Activated T-cell treated with anti-CD3 and anti-CD28 coated beads, Interleukin-2, amount 50 U/mL, for 4 hours (primary cell): ENCODE measurements at regions not wholly inside any gene's neighbourhood (a gene's known extent, or its start where the extent isn't known, plus 50 kb on each side); places are given as distances from the start of the nearest gene placed in this dataset.
"Not testable (repeated sequence)": the region's sequence is repeated elsewhere in the genome, so short reads cannot be mapped to it uniquely, and the experiment has no call there.

Source experiments
- ATAC-seq, 2 donors: fragments of 200-7000 bp; cut with Tn5 transposase; one replicate each; pipeline ENCODE4 v1.10.0; 2021
- DNase-seq: peaks from one replicate; pipeline ENCODE4 v3.0.0-alpha.2; 2020
- H3K27me3 Mint-ChIP-seq: one replicate; pipeline ENCODE4 v1.8.0; 2021; ENCODE audit warnings: low read depth, mixed read lengths
- H3K36me3 Mint-ChIP-seq: one replicate; pipeline ENCODE4 v1.8.0; 2022; ENCODE audit warnings: mixed read lengths; ENCODE audit not compliant: insufficient read depth
- H3K4me1 Mint-ChIP-seq: one replicate; pipeline ENCODE4 v1.8.0; 2021; ENCODE audit warnings: low read depth, mixed read lengths
- H3K4me3 Mint-ChIP-seq: one replicate; pipeline ENCODE4 v1.8.0; 2021; ENCODE audit warnings: mild to moderate bottlenecking, moderate library complexity, mixed read lengths
- H3K9me3 Mint-ChIP-seq: one replicate; pipeline ENCODE4 v1.8.0; 2021; ENCODE audit warnings: mixed read lengths

GRCh38 chr6:79375635-79376337 is 141.3 kb upstream of the HMGN3 start:
- peaks cover 2% of the 10 kb centered on the region for H3K27me3 Mint-ChIP-seq
- H3K9me3 Mint-ChIP-seq = no peaks in the 10 kb centered on the region
- H3K36me3 Mint-ChIP-seq = no peaks in the 10 kb centered on the region
- ATAC-seq (no peak), DNase-seq (no peak)
- peaks cover 2% of the 10 kb centered on the region for H3K4me1 Mint-ChIP-seq
- no peak overlapping the region for H3K4me3 Mint-ChIP-seq

GRCh38 chr6:79374308-79374707 is 139.8 kb upstream of the HMGN3 start:
- peaks cover 2% of the 10 kb centered on the region for H3K4me1 Mint-ChIP-seq
- no peak for DNase-seq
- peaks cover 2% of the 10 kb centered on the region for H3K27me3 Mint-ChIP-seq
- ATAC-seq = no peak
- no peak overlapping the region for H3K4me3 Mint-ChIP-seq
- H3K36me3 Mint-ChIP-seq = no peaks in the 10 kb centered on the region
- peaks cover 6% of the 10 kb centered on the region for H3K9me3 Mint-ChIP-seq

DNA sequence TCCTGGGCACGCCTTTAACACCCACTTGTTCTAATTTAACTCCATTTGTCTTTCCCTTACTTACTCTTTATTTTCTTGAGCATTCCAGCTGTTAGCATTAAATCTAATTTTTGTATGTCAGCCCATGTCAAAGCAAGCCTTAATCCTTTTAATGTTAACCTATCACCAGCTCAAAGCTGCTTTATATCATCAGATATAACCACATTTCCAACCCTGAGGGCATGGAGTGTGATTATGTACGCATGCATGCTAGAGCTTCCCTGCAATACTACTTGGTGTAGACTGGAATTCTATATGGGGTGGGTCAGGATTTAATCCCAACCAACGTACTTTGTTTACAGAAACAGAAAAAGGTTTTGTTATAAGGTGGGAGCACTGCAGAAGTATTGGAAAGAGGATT is 139.4 kb upstream of the HMGN3 start:
- Mint-ChIP-seq H3K36me3 (no peaks in the 10 kb centered on the region), H3K27me3 (peaks cover 2% of the 10 kb centered on the region), H3K4me1 (peaks cover 2% of the 10 kb centered on the region), H3K9me3 (peaks cover 6% of the 10 kb centered on the region), H3K4me3 (no peak overlapping the region)
- ATAC-seq (no peak), DNase-seq (no peak)

- no peak for ATAC-seq
These were observed 138.8 kb upstream of the HMGN3 start for GRCh38 chr6:79373246-79373645.

DNA sequence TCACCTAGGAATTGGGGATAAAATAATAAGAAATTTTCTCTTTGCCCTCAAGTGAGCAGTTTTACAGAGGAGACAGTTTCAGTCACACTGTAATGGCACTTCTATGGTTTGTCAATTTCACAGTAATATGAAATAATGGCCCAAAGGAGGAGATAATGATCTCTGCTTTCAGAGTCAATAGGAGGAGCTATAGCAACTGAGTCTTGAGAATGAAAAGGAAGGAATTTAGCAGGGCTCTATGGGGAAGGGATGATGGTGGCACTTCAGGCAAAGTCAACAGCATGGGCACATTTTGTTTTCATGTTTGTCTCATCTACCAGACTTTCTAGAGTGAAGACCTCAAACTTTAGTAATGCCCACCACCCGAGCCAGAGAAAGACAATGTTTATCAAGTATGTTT is 138.3 kb upstream of the HMGN3 start:
- Mint-ChIP-seq H3K27me3 (peaks cover 2% of the 10 kb centered on the region), H3K4me1 (peaks cover 2% of the 10 kb centered on the region), H3K36me3 (no peaks in the 10 kb centered on the region), H3K9me3 (peaks cover 9% of the 10 kb centered on the region), H3K4me3 (no peak overlapping the region)
- DNase-seq (no peak), ATAC-seq (no peak)

More at GRCh38 chr6:79373246-79373645, 138.8 kb upstream of the HMGN3 start:
- Mint-ChIP-seq H3K9me3 (peaks cover 6% of the 10 kb centered on the region), H3K4me3 (no peak overlapping the region), H3K4me1 (peaks cover 2% of the 10 kb centered on the region), H3K27me3 (peaks cover 2% of the 10 kb centered on the region), H3K36me3 (no peaks in the 10 kb centered on the region)
- no peak for DNase-seq

DNA sequence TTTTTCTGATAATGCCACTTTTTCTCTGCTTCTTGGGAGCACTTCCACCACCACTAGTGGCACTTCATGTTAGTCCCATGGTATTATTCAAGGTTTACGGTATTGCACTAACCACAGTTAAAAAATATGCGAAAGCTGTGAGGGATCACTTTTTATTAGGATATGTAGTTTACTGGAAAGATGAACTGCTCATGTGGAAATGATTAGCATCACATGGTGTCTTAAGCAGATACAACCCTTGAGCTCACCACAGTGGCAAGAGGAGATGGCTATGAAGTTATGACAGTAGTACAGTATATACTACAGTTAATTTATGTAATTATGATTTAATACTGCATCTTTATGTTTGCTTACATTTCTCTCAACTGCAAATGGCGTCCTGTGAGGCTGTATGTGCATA is 134.5 kb upstream of the HMGN3 start:
- Mint-ChIP-seq H3K4me3 (no peak overlapping the region), H3K27me3 (no peaks in the 10 kb centered on the region), H3K9me3 (peaks cover 28% of the 10 kb centered on the region), H3K36me3 (no peaks in the 10 kb centered on the region), H3K4me1 (no peaks in the 10 kb centered on the region)
- no peak for DNase-seq
- no peak for ATAC-seq

DNA sequence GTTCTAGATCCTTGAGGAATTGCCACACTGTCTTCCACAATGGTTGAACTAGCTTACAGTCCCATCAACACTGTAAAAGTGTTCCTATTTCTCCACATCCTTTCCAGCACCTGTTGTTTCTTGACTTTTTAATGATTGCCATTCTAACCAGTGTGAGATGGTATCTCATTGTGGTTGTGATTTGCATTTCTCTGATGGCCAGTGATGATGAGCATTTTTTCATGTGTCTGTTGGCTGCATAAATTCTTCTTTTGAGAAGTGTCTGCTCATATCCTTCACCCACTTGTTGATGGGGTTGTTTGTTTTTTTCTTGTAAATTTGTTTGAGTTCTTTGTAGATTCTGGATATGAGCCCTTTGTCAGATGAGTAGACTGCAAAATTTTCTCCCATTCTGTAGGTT is 129.0 kb upstream of the HMGN3 start:
- peaks cover 22% of the 10 kb centered on the region for H3K9me3 Mint-ChIP-seq
- not testable (repeated sequence) for H3K4me1 Mint-ChIP-seq, H3K27me3 Mint-ChIP-seq, DNase-seq, ATAC-seq, H3K4me3 Mint-ChIP-seq, H3K36me3 Mint-ChIP-seq

GRCh38 chr6:79361074-79361473 is 126.6 kb upstream of the HMGN3 start:
- not testable (repeated sequence) for H3K36me3 Mint-ChIP-seq, ATAC-seq, H3K27me3 Mint-ChIP-seq, H3K4me3 Mint-ChIP-seq, H3K4me1 Mint-ChIP-seq, DNase-seq
- peaks cover 10% of the 10 kb centered on the region for H3K9me3 Mint-ChIP-seq

- DNase-seq (no peak), ATAC-seq (no peak)
- Mint-ChIP-seq H3K36me3 (no peaks in the 10 kb centered on the region), H3K9me3 (no peaks in the 10 kb centered on the region), H3K4me1 (no peaks in the 10 kb centered on the region), H3K4me3 (no peak overlapping the region), H3K27me3 (no peaks in the 10 kb centered on the region)
These were observed 118.7 kb upstream of the HMGN3 start for GRCh38 chr6:79353226-79353625.

DNA sequence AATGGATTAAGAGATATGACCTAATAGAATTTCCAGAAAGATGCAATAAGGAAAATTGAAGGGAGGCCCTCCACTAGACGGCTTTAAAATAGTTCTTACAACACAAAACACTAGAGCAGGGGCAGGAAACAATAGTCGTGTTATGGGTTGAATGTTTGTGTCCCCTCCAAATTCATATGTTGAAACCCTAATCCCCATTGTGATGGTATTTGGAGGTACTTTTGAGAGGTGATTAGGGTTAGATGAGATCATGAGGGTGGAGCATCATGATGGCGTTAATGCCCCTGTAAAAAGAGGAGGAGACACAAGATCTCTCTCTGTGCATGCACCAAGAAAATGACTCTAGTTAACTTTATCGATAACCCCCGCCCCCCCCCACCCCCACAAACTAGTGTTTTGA is 104.0 kb upstream of the HMGN3 start:
- DNase-seq (no peak), ATAC-seq (no peak)
- peaks cover 3% of the 10 kb centered on the region for H3K9me3 Mint-ChIP-seq
- no peaks in the 10 kb centered on the region for H3K36me3 Mint-ChIP-seq
- H3K27me3 Mint-ChIP-seq = peaks cover 2% of the 10 kb centered on the region
- no peaks in the 10 kb centered on the region for H3K4me1 Mint-ChIP-seq
- H3K4me3 Mint-ChIP-seq = no peak overlapping the region

DNA sequence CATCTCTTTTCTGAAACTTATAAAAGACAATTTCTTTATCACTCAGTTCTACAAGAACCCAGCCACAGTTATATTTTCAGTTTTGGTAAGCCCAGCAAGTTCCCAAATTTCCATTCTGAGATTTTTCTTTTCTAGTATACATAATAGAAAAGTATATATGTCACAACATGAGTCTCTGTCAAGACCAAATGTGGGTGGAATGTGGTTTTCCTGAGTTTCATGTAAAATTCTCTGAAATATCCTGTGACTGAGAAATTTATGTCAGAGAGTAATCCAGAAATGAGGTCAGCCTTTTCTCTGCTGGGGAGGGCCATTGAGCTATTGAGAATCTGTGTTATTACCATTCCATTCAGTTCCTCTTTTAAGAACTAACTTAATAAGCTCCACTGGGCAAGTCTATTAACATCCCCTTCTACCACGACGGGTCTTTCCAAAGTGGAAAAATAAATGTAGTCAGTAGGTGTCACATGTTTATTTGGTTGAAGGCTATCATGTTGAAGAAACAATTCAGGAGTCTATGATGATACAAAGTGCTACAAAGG is 100.7 kb upstream of the HMGN3 start:
- DNase-seq (no peak), ATAC-seq (peak; percentile 37 to 49)
- no peak overlapping the region for H3K4me3 Mint-ChIP-seq

DNA sequence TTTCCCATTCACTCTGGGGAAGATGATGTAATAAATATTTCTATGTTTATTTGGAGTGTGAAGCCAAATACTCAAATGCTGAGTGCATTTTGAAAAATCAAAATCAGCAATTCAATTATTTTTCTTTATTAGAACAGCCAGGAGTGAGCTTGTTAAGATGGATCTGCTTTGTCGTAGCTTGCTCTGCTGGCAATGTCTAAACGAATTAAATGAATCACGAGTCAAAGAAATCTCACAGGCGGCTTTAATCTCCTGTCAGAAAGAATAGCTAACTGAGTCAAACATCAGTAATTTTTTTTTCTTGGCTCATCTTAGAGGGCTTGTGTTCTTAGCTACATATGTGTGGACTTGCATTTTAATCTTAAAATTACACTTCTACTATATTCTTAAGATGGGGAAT is 100.2 kb upstream of the HMGN3 start:
- Mint-ChIP-seq H3K27me3 (peaks cover 17% of the 10 kb centered on the region), H3K9me3 (no peaks in the 10 kb centered on the region), H3K36me3 (no peaks in the 10 kb centered on the region), H3K4me3 (no peak overlapping the region), H3K4me1 (no peaks in the 10 kb centered on the region)
- no peak for DNase-seq
- peak in 1 of 2 donors; percentile 37 for ATAC-seq

More for the DNA sequence above, 100.7 kb upstream of the HMGN3 start:
- Mint-ChIP-seq H3K4me1 (no peaks in the 10 kb centered on the region), H3K9me3 (no peaks in the 10 kb centered on the region), H3K36me3 (no peaks in the 10 kb centered on the region), H3K27me3 (peaks cover 17% of the 10 kb centered on the region)

GRCh38 chr6:79330704-79331103 is 96.2 kb upstream of the HMGN3 start:
- DNase-seq (no peak), ATAC-seq (no peak)
- no peaks in the 10 kb centered on the region for H3K36me3 Mint-ChIP-seq
- no peaks in the 10 kb centered on the region for H3K9me3 Mint-ChIP-seq
- H3K4me3 Mint-ChIP-seq = no peak overlapping the region
- H3K27me3 Mint-ChIP-seq = peaks cover 15% of the 10 kb centered on the region
- no peaks in the 10 kb centered on the region for H3K4me1 Mint-ChIP-seq

DNA sequence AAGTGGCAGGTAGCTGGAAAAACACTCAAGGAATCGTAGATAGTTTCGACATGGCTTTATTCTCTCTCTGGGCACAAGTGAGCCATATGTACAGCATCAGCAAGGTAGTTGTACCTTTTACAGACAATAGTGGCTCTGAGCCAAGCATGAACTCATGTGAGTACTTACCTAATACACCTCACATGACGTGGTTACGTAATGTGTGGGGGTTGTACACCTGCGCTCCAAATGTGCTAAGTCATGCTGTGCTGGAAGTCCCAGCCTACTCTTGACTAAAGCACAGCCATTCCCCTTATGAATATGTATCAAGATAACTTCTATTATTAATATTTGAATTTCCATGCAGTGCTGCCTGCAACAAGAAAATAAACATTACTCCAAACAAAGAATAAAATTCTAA is 78.8 kb upstream of the HMGN3 start:
- no peak for ATAC-seq
- no peaks in the 10 kb centered on the region for H3K4me1 Mint-ChIP-seq
- no peak for DNase-seq
- no peaks in the 10 kb centered on the region for H3K9me3 Mint-ChIP-seq
- H3K27me3 Mint-ChIP-seq = no peaks in the 10 kb centered on the region
- H3K36me3 Mint-ChIP-seq = no peaks in the 10 kb centered on the region
- no peak overlapping the region for H3K4me3 Mint-ChIP-seq

DNA sequence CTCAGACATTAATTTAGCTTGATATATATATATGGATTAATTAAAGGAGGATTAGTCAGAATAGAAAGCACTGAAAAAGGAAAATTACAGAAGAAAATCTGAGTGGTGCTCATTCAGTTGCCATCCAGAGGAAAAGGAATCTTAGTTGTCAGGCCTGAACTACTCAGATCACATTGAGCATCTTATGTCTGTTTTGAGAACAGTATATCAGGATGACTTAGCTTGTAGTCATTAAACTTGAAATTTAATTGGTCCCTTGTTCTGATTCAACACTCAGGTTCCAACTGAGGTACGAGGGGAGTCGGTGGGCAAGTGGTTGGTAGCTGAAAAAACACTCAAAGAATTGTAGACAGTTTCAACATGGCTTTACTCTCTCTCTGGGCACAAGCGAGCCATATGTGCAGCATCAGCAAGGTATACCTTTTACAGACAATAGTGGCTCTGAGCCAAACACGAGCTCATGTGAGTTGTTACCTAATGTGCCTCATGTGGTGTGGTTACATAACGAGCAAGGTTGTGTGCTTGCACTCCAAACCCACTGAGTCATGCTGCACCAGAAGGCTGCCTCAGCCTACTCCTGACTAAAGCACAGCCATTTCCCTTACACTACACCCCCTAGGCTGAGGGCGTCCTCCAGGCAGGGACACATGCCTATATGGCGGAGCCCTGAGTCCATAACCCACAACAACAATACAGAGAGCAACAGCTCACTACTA is 73.0 kb upstream of the HMGN3 start:
- ATAC-seq (no peak), DNase-seq (no peak)
- Mint-ChIP-seq H3K4me1 (no peaks in the 10 kb centered on the region), H3K4me3 (no peak overlapping the region), H3K36me3 (no peaks in the 10 kb centered on the region), H3K27me3 (no peaks in the 10 kb centered on the region), H3K9me3 (no peaks in the 10 kb centered on the region)
